CD4-positive, alpha-beta T cell (primary cell): ENCODE measurements at regions not wholly inside any gene's neighbourhood (a gene's known extent, or its start where the extent isn't known, plus 50 kb on each side); places are given as distances from the start of the nearest gene placed in this dataset.

Experiments
- ATAC-seq: fragments of 200-7000 bp; cut with Tn5 transposase; one replicate; pipeline ENCODE4 v1.10.0; 2022; ENCODE audit warnings: mild to moderate bottlenecking; ENCODE audit not compliant: poor library complexity
- CTCF ChIA-PET: fragments of 350-600 bp; sonication (Branson Sonifier 250); formaldehyde crosslinking; loops from one replicate; lab custom pipeline; 2021; ENCODE audit warnings: antibody characterized with exemption, inconsistent platforms; lab: Charles Lee
- POLR2A ChIA-PET: fragments of 350-600 bp; sonication (Branson Sonifier 250); formaldehyde crosslinking; loops from one replicate; lab custom pipeline; 2021; ENCODE audit warnings: antibody characterized with exemption, inconsistent platforms; lab: Charles Lee
- DNase-seq, 14 experiments: peaks; one replicate each; pipeline ENCODE4 v3.0.0-alpha.2; 2013 to 2020; ENCODE audit warnings: mixed read lengths in 2 of 14
- H3K27ac ChIP-seq, 2 donors: one replicate each; pipeline versions ENCODE4 v1.5.1 to v1.7.0; 2013; ENCODE audit warnings: low read length in 2 of 2, low read depth in 1 of 2, mild to moderate bottlenecking in 1 of 2
- H3K27me3 ChIP-seq, 2 experiments: 1 replicate in 1 of 2; 2 replicates in 1 of 2; pipeline versions ENCODE4 v1.6.1 to v1.7.0; 2013; ENCODE audit warnings: low read length in 2 of 2, control low read depth in 1 of 2, mild to moderate bottlenecking in 1 of 2, moderate library complexity in 1 of 2; ENCODE audit not compliant: insufficient read depth in 2 of 2, control insufficient read depth in 1 of 2
- H3K36me3 ChIP-seq: one replicate; pipeline ENCODE4 v1.6.1; 2013; ENCODE audit warnings: low read length, control low read depth; ENCODE audit not compliant: insufficient read depth
- H3K4me1 ChIP-seq: one replicate; pipeline ENCODE4 v1.6.1; 2013; ENCODE audit warnings: low read length, control low read depth; ENCODE audit not compliant: insufficient read depth
- H3K4me3 ChIP-seq: one replicate; pipeline ENCODE4 v1.5.1; 2013; ENCODE audit warnings: mild to moderate bottlenecking, low read length, moderate library complexity
- H3K9me3 ChIP-seq, 2 experiments: 1 replicate in 1 of 2; 2 replicates in 1 of 2; pipeline versions ENCODE4 v1.6.1 to v1.7.0; 2013; ENCODE audit warnings: low read length in 2 of 2, mild to moderate bottlenecking in 2 of 2, control low read depth in 1 of 2, moderate library complexity in 1 of 2; ENCODE audit not compliant: control insufficient read depth in 1 of 2, insufficient read depth in 1 of 2
- H3K27ac Mint-ChIP-seq: one replicate; pipeline ENCODE4 v1.8.0; 2020; ENCODE audit warnings: mixed read lengths
- H3K27me3 Mint-ChIP-seq: one replicate; pipeline ENCODE4 v1.8.0; 2021; ENCODE audit warnings: mixed read lengths
- H3K36me3 Mint-ChIP-seq: one replicate; pipeline ENCODE4 v1.8.0; 2021; ENCODE audit warnings: low read depth, mixed read lengths
- H3K4me1 Mint-ChIP-seq: one replicate; pipeline ENCODE4 v1.8.0; 2021; ENCODE audit warnings: low read depth, mixed read lengths
- H3K4me3 Mint-ChIP-seq: one replicate; pipeline ENCODE4 v1.8.0; 2020; ENCODE audit warnings: mild to moderate bottlenecking, mixed read lengths
- H3K9me3 Mint-ChIP-seq: one replicate; pipeline ENCODE4 v1.8.0; 2020; ENCODE audit warnings: mixed read lengths
- CTCF ChIP-seq: fragments of 200-600 bp; IDR thresholded peaks from one replicate; pipeline ENCODE4 v1.8.0; 2022; ENCODE audit warnings: antibody characterized with exemption, mild to moderate bottlenecking
- intact Hi-C, 2 experiments: fragments of 100-400 bp; cut with DNase I in 1 of 2; cut with micrococcal nuclease in 1 of 2; formaldehyde crosslinking; loops; one replicate each; pipeline versions ENCODE4 v1.15.1 to v1.9.0; 2023 to 2025; cut with DNase I, micrococcal nuclease

GRCh38 chr4:167711517-167711916 lies 380.8 kb upstream of the ANXA10 start:
- ChIA-PET CTCF (no interaction called here), POLR2A (no interaction called here)
- ATAC-seq (no peak), DNase-seq (no peak)
- H3K36me3 ChIP-seq: no peaks in the 10 kb centered on the region
- no peaks in the 10 kb centered on the region for H3K4me1 ChIP-seq
- intact Hi-C loops: no loop called here
- no peak overlapping the region for H3K27ac ChIP-seq
- Mint-ChIP-seq H3K36me3 (no peaks in the 10 kb centered on the region), H3K9me3 (peaks cover 6% of the 10 kb centered on the region), H3K4me3 (no peak overlapping the region), H3K4me1 (no peaks in the 10 kb centered on the region), H3K27me3 (no peaks in the 10 kb centered on the region), H3K27ac (no peak overlapping the region)
- TF ChIP-seq CTCF: no peak
- H3K4me3 ChIP-seq: no peak overlapping the region
- H3K9me3 ChIP-seq: peaks cover 0 to 3% of the 10 kb centered on the region in 2 experiments
- H3K27me3 ChIP-seq: no peaks in the 10 kb centered on the region

GRCh38 chr4:167713756-167714155 lies 378.6 kb upstream of the ANXA10 start:
- Mint-ChIP-seq H3K27ac (no peak overlapping the region), H3K4me1 (no peaks in the 10 kb centered on the region), H3K4me3 (no peak overlapping the region), H3K36me3 (no peaks in the 10 kb centered on the region), H3K27me3 (no peaks in the 10 kb centered on the region), H3K9me3 (peaks cover 4% of the 10 kb centered on the region)
- no peak for TF ChIP-seq CTCF
- intact Hi-C loops: no loop called here
- H3K9me3 ChIP-seq: peaks cover 0 to 3% of the 10 kb centered on the region in 2 experiments
- no peak overlapping the region for H3K4me3 ChIP-seq
- H3K36me3 ChIP-seq: no peaks in the 10 kb centered on the region
- no peaks in the 10 kb centered on the region for H3K27me3 ChIP-seq
- ATAC-seq (no peak), DNase-seq (no peak)
- no peak overlapping the region for H3K27ac ChIP-seq
- H3K4me1 ChIP-seq: no peaks in the 10 kb centered on the region
- ChIA-PET CTCF (no interaction called here), POLR2A (no interaction called here)

- H3K4me1 Mint-ChIP-seq: no peaks in the 10 kb centered on the region
- ChIA-PET CTCF (no interaction called here), POLR2A (no interaction called here)
- no peaks in the 10 kb centered on the region for H3K27me3 ChIP-seq
- no peaks in the 10 kb centered on the region for H3K36me3 Mint-ChIP-seq
- intact Hi-C loops: no loop called here
- H3K27me3 Mint-ChIP-seq: no peaks in the 10 kb centered on the region
- ATAC-seq (no peak), DNase-seq (no peak)
- no peak for TF ChIP-seq CTCF
- H3K36me3 ChIP-seq: no peaks in the 10 kb centered on the region
- no peak overlapping the region for H3K4me3 ChIP-seq
- no peak overlapping the region for H3K4me3 Mint-ChIP-seq
- H3K9me3 ChIP-seq: peaks cover 0 to 3% of the 10 kb centered on the region in 2 experiments
- no peak overlapping the region for H3K27ac Mint-ChIP-seq
- H3K4me1 ChIP-seq: no peaks in the 10 kb centered on the region
- peaks cover 4% of the 10 kb centered on the region for H3K9me3 Mint-ChIP-seq
- H3K27ac ChIP-seq: no peak overlapping the region
These were observed 377.2 kb upstream of the ANXA10 start for GRCh38 chr4:167715176-167715575.
